Neural progenitor cell (in vitro differentiated cells): ENCODE measurements at regions not wholly inside any gene's neighbourhood (a gene's known extent, or its start where the extent isn't known, plus 50 kb on each side); places are given as distances from the start of the nearest gene placed in this dataset.

Source experiments
- EZH2 ChIP-seq: fragments of 200-600 bp; sonication (generic); IDR thresholded peaks from 2 replicates; pipeline ENCODE4 v1.6.1; 2017; ENCODE audit warnings: antibody characterized with exemption, mild to moderate bottlenecking, moderate library complexity
- EZH2phosphoT487 ChIP-seq: fragments of 200-600 bp; sonication (generic); IDR thresholded peaks from 2 replicates; pipeline ENCODE4 v1.6.1; 2017; ENCODE audit warnings: antibody characterized with exemption
- TF ChIP-seq, protein P1 (sequence below): fragments of 200-600 bp; sonication (generic); IDR thresholded peaks from 2 replicates; pipeline ENCODE4 v1.5.1; 2017; ENCODE audit warnings: antibody characterized with exemption, mild to moderate bottlenecking

DNA sequence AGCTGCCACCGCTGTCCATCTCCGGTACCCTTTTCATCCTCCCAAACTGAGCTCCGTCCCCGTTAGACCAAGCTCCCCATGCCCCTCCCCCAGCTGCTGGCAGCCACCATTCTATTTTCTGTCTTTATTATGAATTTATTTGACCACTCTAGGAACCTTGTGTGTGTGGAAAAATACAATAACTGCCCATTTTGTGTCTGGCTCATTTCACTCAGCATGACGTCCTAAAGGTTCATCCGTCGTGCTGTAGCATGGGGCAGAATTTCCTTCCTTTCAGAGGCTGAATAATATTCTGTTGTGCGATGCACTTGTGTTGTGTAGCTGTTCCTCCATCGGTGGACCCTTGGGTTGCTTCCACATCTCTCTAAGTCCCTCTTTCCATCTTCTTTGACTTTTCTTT, 263.1 kb downstream of the SEC14L1 start:
- TF ChIP-seq, protein P1, sequence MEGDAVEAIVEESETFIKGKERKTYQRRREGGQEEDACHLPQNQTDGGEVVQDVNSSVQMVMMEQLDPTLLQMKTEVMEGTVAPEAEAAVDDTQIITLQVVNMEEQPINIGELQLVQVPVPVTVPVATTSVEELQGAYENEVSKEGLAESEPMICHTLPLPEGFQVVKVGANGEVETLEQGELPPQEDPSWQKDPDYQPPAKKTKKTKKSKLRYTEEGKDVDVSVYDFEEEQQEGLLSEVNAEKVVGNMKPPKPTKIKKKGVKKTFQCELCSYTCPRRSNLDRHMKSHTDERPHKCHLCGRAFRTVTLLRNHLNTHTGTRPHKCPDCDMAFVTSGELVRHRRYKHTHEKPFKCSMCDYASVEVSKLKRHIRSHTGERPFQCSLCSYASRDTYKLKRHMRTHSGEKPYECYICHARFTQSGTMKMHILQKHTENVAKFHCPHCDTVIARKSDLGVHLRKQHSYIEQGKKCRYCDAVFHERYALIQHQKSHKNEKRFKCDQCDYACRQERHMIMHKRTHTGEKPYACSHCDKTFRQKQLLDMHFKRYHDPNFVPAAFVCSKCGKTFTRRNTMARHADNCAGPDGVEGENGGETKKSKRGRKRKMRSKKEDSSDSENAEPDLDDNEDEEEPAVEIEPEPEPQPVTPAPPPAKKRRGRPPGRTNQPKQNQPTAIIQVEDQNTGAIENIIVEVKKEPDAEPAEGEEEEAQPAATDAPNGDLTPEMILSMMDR: no peak
- TF ChIP-seq EZH2 (no peak), EZH2phosphoT487 (no peak)
